PFSK-1 (cell line): ENCODE measurements at regions not wholly inside any gene's neighbourhood (a gene's known extent, or its start where the extent isn't known, plus 50 kb on each side); places are given as distances from the start of the nearest gene placed in this dataset.
A peak's percentile ranks its signal among the peaks of the same experiment; 100 is the strongest.

ENCODE experiments used
- POLR2AphosphoS5 ChIP-seq: IDR thresholded peaks from 2 replicates; pipeline ENCODE4 v1.6.1; 2012; ENCODE audit warnings: low read depth, mild to moderate bottlenecking, control low read depth, low read length, moderate library complexity
- REST ChIP-seq, 2 experiments: IDR thresholded peaks; 2 replicates each; pipeline versions ENCODE4 v1.6.1 to v1.8.0; 2011 to 2012; ENCODE audit warnings: low read depth in 2 of 2, low read length in 2 of 2, control low read depth in 1 of 2, inconsistent platforms in 1 of 2, mild to moderate bottlenecking in 1 of 2, moderate library complexity in 1 of 2; ENCODE audit not compliant: insufficient read depth in 1 of 2
- TAF1 ChIP-seq: IDR thresholded peaks from 2 replicates; pipeline ENCODE4 v1.6.1; 2012; ENCODE audit warnings: low read length, control low read depth, borderline replicate concordance; ENCODE audit not compliant: insufficient read depth

GRCh38 chr6:147103694-147104093 lies 100.5 kb upstream of the STXBP5 start:
- TF ChIP-seq TAF1 (0 out of 2 replicates have a peak, but pooled peaks have one; percentile 19), REST (IDR thresholded peaks at IDR 0.05; ENCODE audit: insufficient read depth in 1 of 2, low read depth in 2 of 2, low read length in 2 of 2) (no peak), POLR2AphosphoS5 (no peak)
